C4-2B (cell line): ENCODE measurements at regions not wholly inside any gene's neighbourhood (a gene's known extent, or its start where the extent isn't known, plus 50 kb on each side); places are given as distances from the start of the nearest gene placed in this dataset.

Experiments used
- CTCF ChIP-seq: fragments of 450-650 bp; conservative IDR thresholded peaks from 2 replicates; pipeline ENCODE4 v1.5.1; 2017; ENCODE audit warnings: mild to moderate bottlenecking
- ZFX ChIP-seq: fragments of 450-650 bp; IDR thresholded peaks from 2 replicates; pipeline ENCODE4 v1.6.1; 2017

GRCh38 chr1:195909061-195909460, 699.2 kb downstream of the KCNT2 start:
- TF ChIP-seq CTCF (no peak), ZFX (no peak)
